ENCODE measurements at regions not wholly inside any gene's neighbourhood (a gene's known extent, or its start where the extent isn't known, plus 50 kb on each side); places are given as distances from the start of the nearest gene placed in this dataset.

DNA sequence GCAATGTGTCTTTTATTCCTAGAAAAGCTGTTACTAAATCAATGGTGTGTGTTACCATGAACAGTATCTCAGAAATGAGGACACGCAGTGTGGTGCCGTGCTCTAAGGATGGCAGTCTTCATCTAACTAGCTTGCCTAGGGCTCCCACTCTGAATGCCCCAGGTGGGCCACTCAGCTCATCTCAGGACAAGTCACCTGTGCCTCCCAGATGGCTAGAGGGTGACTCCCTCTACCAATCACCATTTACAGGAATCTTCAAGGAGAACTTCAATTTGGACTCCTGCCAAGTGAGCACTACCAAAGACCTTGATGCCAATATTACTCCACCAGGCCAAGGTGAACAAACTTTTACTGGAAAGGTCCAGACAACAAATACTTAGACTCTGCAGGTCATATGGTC, 202.8 kb upstream of the FOXQ1 start:
- H3K4me3 ChIP-seq (ENCODE audit: control insufficient read depth, low read depth, low read length) = no peak overlapping the region
- TF ChIP-seq, protein P1, sequence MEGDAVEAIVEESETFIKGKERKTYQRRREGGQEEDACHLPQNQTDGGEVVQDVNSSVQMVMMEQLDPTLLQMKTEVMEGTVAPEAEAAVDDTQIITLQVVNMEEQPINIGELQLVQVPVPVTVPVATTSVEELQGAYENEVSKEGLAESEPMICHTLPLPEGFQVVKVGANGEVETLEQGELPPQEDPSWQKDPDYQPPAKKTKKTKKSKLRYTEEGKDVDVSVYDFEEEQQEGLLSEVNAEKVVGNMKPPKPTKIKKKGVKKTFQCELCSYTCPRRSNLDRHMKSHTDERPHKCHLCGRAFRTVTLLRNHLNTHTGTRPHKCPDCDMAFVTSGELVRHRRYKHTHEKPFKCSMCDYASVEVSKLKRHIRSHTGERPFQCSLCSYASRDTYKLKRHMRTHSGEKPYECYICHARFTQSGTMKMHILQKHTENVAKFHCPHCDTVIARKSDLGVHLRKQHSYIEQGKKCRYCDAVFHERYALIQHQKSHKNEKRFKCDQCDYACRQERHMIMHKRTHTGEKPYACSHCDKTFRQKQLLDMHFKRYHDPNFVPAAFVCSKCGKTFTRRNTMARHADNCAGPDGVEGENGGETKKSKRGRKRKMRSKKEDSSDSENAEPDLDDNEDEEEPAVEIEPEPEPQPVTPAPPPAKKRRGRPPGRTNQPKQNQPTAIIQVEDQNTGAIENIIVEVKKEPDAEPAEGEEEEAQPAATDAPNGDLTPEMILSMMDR (IDR thresholded peaks at IDR 0.05; ENCODE audit: control insufficient read depth, insufficient read depth, low read depth, low read length, missing control alignments) = no peak
- no peak for DNase-seq (ENCODE audit: low read depth)

DNA sequence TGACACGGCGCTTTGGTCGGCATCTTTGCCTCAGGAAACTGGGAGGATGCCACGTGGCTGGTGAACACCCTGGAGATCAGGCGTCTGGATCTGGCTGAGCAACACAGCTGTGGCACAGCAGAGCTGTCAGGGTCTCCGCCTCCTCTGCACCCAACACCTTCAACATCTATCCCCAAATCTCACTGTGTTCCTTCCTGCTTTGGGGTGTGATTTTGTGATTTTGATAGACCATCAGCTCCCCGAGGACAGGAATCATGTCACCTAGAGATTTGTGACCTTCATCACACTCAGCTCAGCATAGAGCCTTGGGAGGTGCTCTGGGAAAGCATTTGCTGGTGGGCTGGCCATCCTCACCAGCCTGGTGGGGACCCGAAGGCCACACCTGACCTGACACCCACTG, 203.7 kb upstream of the FOXQ1 start:
- H3K4me3 ChIP-seq (ENCODE audit: control insufficient read depth, low read depth, low read length) = no peak overlapping the region
- no peak for DNase-seq (ENCODE audit: low read depth)
- TF ChIP-seq, protein P1 (IDR thresholded peaks at IDR 0.05; ENCODE audit: control insufficient read depth, insufficient read depth, low read depth, low read length, missing control alignments) = no peak

DNA sequence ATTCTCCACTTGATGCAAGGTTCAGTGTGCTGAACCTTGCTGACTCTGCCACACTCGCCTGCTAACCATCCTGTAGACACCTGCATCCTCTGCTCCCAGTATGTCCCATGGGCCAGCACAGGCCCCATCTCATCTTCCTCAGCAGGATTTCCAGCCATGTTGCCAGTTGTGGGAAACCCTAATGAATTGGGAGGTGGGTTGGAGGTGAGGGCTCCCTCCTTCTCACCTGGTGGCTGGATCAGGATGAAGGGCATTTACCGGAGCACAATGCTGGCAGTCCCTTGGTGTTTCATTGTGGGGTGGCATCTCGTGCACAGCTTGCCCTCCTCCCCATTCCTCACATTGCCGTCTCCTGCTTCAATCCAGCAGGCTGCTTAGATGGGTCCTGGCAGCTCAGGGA, 204.3 kb upstream of the FOXQ1 start:
- no peak overlapping the region for H3K4me3 ChIP-seq (ENCODE audit: control insufficient read depth, low read depth, low read length)
- DNase-seq (ENCODE audit: low read depth) = no peak
- TF ChIP-seq, protein P1 (IDR thresholded peaks at IDR 0.05; ENCODE audit: control insufficient read depth, insufficient read depth, low read depth, low read length, missing control alignments) = no peak

GRCh38 chr6:1105833-1106400, 206.0 kb upstream of the FOXQ1 start:
- H3K4me3 ChIP-seq (ENCODE audit: control insufficient read depth, low read depth, low read length) = no peak overlapping the region
- TF ChIP-seq, protein P1 (IDR thresholded peaks at IDR 0.05; ENCODE audit: control insufficient read depth, insufficient read depth, low read depth, low read length, missing control alignments) = no peak
- DNase-seq (ENCODE audit: low read depth) = no peak

DNA sequence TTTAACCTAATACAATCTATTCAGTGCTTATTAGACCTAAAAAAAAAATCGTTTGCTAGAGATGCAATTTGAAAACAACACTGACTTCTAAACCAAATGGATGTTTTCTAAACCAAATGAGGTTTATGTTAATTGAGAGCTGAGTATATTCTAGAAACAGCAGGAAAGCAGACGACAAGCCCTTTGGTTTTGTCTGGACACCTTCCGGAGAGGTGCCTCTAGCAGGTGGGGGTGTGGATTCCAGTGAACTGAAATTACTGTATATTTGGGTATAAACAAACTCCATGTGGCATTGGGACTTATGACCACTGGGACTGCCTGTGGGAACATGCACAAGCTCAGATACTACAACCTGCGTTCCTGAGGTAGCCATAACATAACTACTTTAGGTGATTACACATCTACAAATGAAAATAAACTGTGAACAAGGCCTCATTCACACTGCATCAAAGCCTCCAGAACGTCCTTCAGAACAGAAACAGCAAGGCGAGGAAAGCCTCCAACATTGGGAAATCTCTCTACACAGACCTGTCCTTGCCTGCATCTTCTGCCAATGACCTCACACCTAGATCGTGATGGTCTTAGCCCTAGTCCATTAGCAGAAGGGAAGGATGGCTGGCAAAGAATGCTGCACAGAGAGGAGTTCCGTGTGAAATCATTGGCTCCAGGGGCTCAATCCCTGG, 206.8 kb upstream of the FOXQ1 start:
- DNase-seq (ENCODE audit: low read depth) = no peak
- TF ChIP-seq, protein P1 (IDR thresholded peaks at IDR 0.05; ENCODE audit: control insufficient read depth, insufficient read depth, low read depth, low read length, missing control alignments) = no peak
- H3K4me3 ChIP-seq (ENCODE audit: control insufficient read depth, low read depth, low read length) = no peak overlapping the region

GRCh38 chr6:1103945-1104623, 207.8 kb upstream of the FOXQ1 start:
- no peak for DNase-seq (ENCODE audit: low read depth)

More at GRCh38 chr6:1103945-1104623, 207.8 kb upstream of the FOXQ1 start:
- no peak overlapping the region for H3K4me3 ChIP-seq (ENCODE audit: control insufficient read depth, low read depth, low read length)
- TF ChIP-seq, protein P1 (IDR thresholded peaks at IDR 0.05; ENCODE audit: control insufficient read depth, insufficient read depth, low read depth, low read length, missing control alignments) = no peak
